Neural progenitor cell (in vitro differentiated cells): ENCODE measurements at regions not wholly inside any gene's neighbourhood (a gene's known extent, or its start where the extent isn't known, plus 50 kb on each side); places are given as distances from the start of the nearest gene placed in this dataset.

Experiments used
- CTCF ChIP-seq: fragments of 200-600 bp; sonication (generic); IDR thresholded peaks from 2 replicates; pipeline ENCODE4 v1.5.1; 2017; ENCODE audit warnings: antibody characterized with exemption, mild to moderate bottlenecking
- EZH2 ChIP-seq: fragments of 200-600 bp; sonication (generic); IDR thresholded peaks from 2 replicates; pipeline ENCODE4 v1.6.1; 2017; ENCODE audit warnings: antibody characterized with exemption, mild to moderate bottlenecking, moderate library complexity

GRCh38 chr4:125948021-125948420 is 633.3 kb downstream of the FAT4 start:
- no peak for TF ChIP-seq CTCF
- TF ChIP-seq EZH2 = no peak
